Neural progenitor cell (in vitro differentiated cells): ENCODE measurements at regions not wholly inside any gene's neighbourhood (a gene's known extent, or its start where the extent isn't known, plus 50 kb on each side); places are given as distances from the start of the nearest gene placed in this dataset.

Source experiments
- DNase-seq: peaks from one replicate; pipeline ENCODE4 v3.0.0-alpha.2; 2016; ENCODE audit warnings: low spot score
- H2AFZ ChIP-seq: fragments of 200-600 bp; sonication (generic); replicated peaks from 2 replicates; pipeline ENCODE4 v1.6.1; 2016; ENCODE audit warnings: antibody characterized with exemption
- H3F3A ChIP-seq: fragments of 200-600 bp; sonication (generic); 2 replicates; pipeline ENCODE4 v1.6.1; 2016; ENCODE audit warnings: antibody characterized with exemption, low read depth
- H3K27ac ChIP-seq: fragments of 200-600 bp; sonication (generic); 2 replicates; pipeline ENCODE4 v1.5.1; 2016; ENCODE audit warnings: mild to moderate bottlenecking
- H3K27me3 ChIP-seq: fragments of 200-600 bp; sonication (generic); 2 replicates; pipeline ENCODE4 v1.6.1; 2016; ENCODE audit warnings: mild to moderate bottlenecking, moderate library complexity
- H3K36me3 ChIP-seq: fragments of 200-600 bp; sonication (generic); 2 replicates; pipeline ENCODE4 v1.5.1; 2016
- H3K4me1 ChIP-seq: fragments of 200-600 bp; sonication (generic); 2 replicates; pipeline ENCODE4 v1.6.1; 2016; ENCODE audit warnings: mixed run types
- H3K4me2 ChIP-seq: fragments of 200-600 bp; sonication (generic); 2 replicates; pipeline ENCODE4 v1.6.1; 2016
- H3K4me3 ChIP-seq: fragments of 200-600 bp; sonication (generic); 2 replicates; pipeline ENCODE4 v1.5.1; 2016
- H3K79me2 ChIP-seq: fragments of 200-600 bp; sonication (generic); 2 replicates; pipeline ENCODE4 v1.6.1; 2016; ENCODE audit warnings: low read depth
- H3K9ac ChIP-seq: fragments of 200-600 bp; sonication (generic); 2 replicates; pipeline ENCODE4 v1.6.1; 2016
- H3K9me3 ChIP-seq: fragments of 200-600 bp; sonication (generic); 2 replicates; pipeline ENCODE4 v1.5.1; 2016; ENCODE audit warnings: low read depth
- H4K20me1 ChIP-seq: fragments of 200-600 bp; sonication (generic); 2 replicates; pipeline ENCODE4 v1.6.1; 2016; ENCODE audit warnings: low read depth
- H3K27ac Mint-ChIP-seq: 3 replicates; pipeline ENCODE4 v1.8.0; 2021; ENCODE audit warnings: mixed read lengths
- H3K27me3 Mint-ChIP-seq: 2 replicates; pipeline ENCODE4 v1.8.0; 2022; ENCODE audit warnings: low read depth, mild to moderate bottlenecking, inconsistent platforms, moderate library complexity, mixed read lengths; ENCODE audit not compliant: insufficient read depth
- H3K36me3 Mint-ChIP-seq: 3 replicates; pipeline ENCODE4 v1.8.0; 2021; ENCODE audit warnings: mixed read lengths
- H3K4me1 Mint-ChIP-seq: 3 replicates; pipeline ENCODE4 v1.8.0; 2021; ENCODE audit warnings: mixed read lengths
- H3K4me3 Mint-ChIP-seq: 3 replicates; pipeline ENCODE4 v1.8.0; 2021; ENCODE audit warnings: mild to moderate bottlenecking, moderate library complexity, mixed read lengths
- H3K9me3 Mint-ChIP-seq: 3 replicates; pipeline ENCODE4 v1.8.0; 2020; ENCODE audit warnings: mixed read lengths
- EZH2 ChIP-seq: fragments of 200-600 bp; sonication (generic); IDR thresholded peaks from 2 replicates; pipeline ENCODE4 v1.6.1; 2017; ENCODE audit warnings: antibody characterized with exemption, mild to moderate bottlenecking, moderate library complexity
- EZH2phosphoT487 ChIP-seq: fragments of 200-600 bp; sonication (generic); IDR thresholded peaks from 2 replicates; pipeline ENCODE4 v1.6.1; 2017; ENCODE audit warnings: antibody characterized with exemption
- TF ChIP-seq, protein P1 (sequence below): fragments of 200-600 bp; sonication (generic); IDR thresholded peaks from 2 replicates; pipeline ENCODE4 v1.5.1; 2017; ENCODE audit warnings: antibody characterized with exemption, mild to moderate bottlenecking

- H3K79me2 ChIP-seq = no peaks in the 10 kb centered on the region
- no peak for DNase-seq
- H3F3A ChIP-seq = no peaks in the 10 kb centered on the region
- Mint-ChIP-seq H3K9me3 (no peaks in the 10 kb centered on the region), H3K4me1 (no peaks in the 10 kb centered on the region), H3K4me3 (no peak overlapping the region), H3K27me3 (peaks cover 5% of the 10 kb centered on the region), H3K27ac (no peak overlapping the region), H3K36me3 (no peaks in the 10 kb centered on the region)
- no peaks in the 10 kb centered on the region for H3K27me3 ChIP-seq
- H3K9me3 ChIP-seq = no peaks in the 10 kb centered on the region
- H3K9ac ChIP-seq = no peak overlapping the region
- no peak overlapping the region for H3K4me2 ChIP-seq
- no peaks in the 10 kb centered on the region for H3K36me3 ChIP-seq
- H3K4me1 ChIP-seq = no peaks in the 10 kb centered on the region
- no peak overlapping the region for H3K4me3 ChIP-seq
- no peak overlapping the region for H2AFZ ChIP-seq
- no peak for TF ChIP-seq EZH2phosphoT487
- TF ChIP-seq EZH2 = no peak
- TF ChIP-seq, protein P1, sequence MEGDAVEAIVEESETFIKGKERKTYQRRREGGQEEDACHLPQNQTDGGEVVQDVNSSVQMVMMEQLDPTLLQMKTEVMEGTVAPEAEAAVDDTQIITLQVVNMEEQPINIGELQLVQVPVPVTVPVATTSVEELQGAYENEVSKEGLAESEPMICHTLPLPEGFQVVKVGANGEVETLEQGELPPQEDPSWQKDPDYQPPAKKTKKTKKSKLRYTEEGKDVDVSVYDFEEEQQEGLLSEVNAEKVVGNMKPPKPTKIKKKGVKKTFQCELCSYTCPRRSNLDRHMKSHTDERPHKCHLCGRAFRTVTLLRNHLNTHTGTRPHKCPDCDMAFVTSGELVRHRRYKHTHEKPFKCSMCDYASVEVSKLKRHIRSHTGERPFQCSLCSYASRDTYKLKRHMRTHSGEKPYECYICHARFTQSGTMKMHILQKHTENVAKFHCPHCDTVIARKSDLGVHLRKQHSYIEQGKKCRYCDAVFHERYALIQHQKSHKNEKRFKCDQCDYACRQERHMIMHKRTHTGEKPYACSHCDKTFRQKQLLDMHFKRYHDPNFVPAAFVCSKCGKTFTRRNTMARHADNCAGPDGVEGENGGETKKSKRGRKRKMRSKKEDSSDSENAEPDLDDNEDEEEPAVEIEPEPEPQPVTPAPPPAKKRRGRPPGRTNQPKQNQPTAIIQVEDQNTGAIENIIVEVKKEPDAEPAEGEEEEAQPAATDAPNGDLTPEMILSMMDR = no peak
- no peaks in the 10 kb centered on the region for H4K20me1 ChIP-seq
- no peak overlapping the region for H3K27ac ChIP-seq
Observed at GRCh38 chr15:59862191-59863155, 141.6 kb upstream of the FOXB1 start.

DNA sequence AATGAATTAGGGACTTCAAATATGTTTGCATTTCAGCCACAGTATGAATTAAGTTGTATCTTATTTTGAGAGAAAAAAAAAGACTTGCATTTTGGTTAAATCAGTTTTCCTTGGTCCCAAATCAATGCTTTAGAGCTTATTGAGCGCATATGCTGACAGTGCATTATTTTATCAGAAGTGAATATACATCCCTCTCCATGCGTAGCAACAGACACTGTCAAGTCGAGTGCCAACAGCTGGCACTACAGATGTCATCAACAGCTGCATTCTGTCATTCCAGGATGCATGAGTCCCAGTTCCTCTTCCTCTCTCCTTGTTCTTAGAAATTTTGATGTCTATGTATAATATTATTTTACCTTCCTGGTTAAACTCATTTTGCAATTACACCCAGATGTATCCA lies 156.1 kb upstream of the FOXB1 start:
- H3K27ac ChIP-seq = no peak overlapping the region
- no peaks in the 10 kb centered on the region for H3K4me1 ChIP-seq
- H3K4me3 ChIP-seq = no peak overlapping the region
- Mint-ChIP-seq H3K4me1 (peaks cover 4% of the 10 kb centered on the region), H3K27me3 (no peaks in the 10 kb centered on the region), H3K36me3 (no peaks in the 10 kb centered on the region), H3K9me3 (no peaks in the 10 kb centered on the region), H3K27ac (no peak overlapping the region), H3K4me3 (no peak overlapping the region)
- H4K20me1 ChIP-seq = no peaks in the 10 kb centered on the region
- H3K4me2 ChIP-seq = no peak overlapping the region
- H3F3A ChIP-seq = no peaks in the 10 kb centered on the region
- no peak for DNase-seq
- H3K9ac ChIP-seq = no peak overlapping the region
- H2AFZ ChIP-seq = no peak overlapping the region
- H3K36me3 ChIP-seq = no peaks in the 10 kb centered on the region
- no peaks in the 10 kb centered on the region for H3K27me3 ChIP-seq
- no peaks in the 10 kb centered on the region for H3K9me3 ChIP-seq
- no peaks in the 10 kb centered on the region for H3K79me2 ChIP-seq
- TF ChIP-seq EZH2 = no peak
- TF ChIP-seq, protein P1 = no peak

GRCh38 chr15:59845942-59846499 lies 156.9 kb upstream of the BNIP2 start:
- Histone ChIP-seq H2AFZ (peak overlapping the region; percentile 26), H3F3A (no peaks in the 10 kb centered on the region), H3K4me1 (no peaks in the 10 kb centered on the region), H3K9me3 (no peaks in the 10 kb centered on the region), H3K4me2 (no peak overlapping the region), H4K20me1 (no peaks in the 10 kb centered on the region), H3K4me3 (no peak overlapping the region), H3K27me3 (no peaks in the 10 kb centered on the region), H3K36me3 (no peaks in the 10 kb centered on the region), H3K9ac (no peak overlapping the region), H3K79me2 (no peaks in the 10 kb centered on the region), H3K27ac (no peak overlapping the region)
- Mint-ChIP-seq H3K4me3 (no peak overlapping the region), H3K27ac (no peak overlapping the region), H3K36me3 (no peaks in the 10 kb centered on the region), H3K9me3 (no peaks in the 10 kb centered on the region), H3K4me1 (peaks cover 4% of the 10 kb centered on the region), H3K27me3 (peaks cover 2% of the 10 kb centered on the region)
- DNase-seq = no peak
- no peak for TF ChIP-seq EZH2phosphoT487
- no peak for TF ChIP-seq EZH2
- TF ChIP-seq, protein P1 = no peak
